Peyer's patch (tissue), 4 donors: ENCODE measurements at regions not wholly inside any gene's neighbourhood (a gene's known extent, or its start where the extent isn't known, plus 50 kb on each side); places are given as distances from the start of the nearest gene placed in this dataset.

ENCODE experiments used
- CTCF ChIP-seq, 6 experiments: fragments of 450-650 bp in 4 of 6; fragments of 200-600 bp in 2 of 6; sonication (generic) in 1 of 6; IDR thresholded peaks; one replicate each; pipeline ENCODE4 v1.5.1; 2017 to 2019; ENCODE audit warnings: antibody characterized with exemption in 6 of 6, mild to moderate bottlenecking in 3 of 6, moderate library complexity in 1 of 6
- POLR2A ChIP-seq, 2 donors: fragments of 450-650 bp; IDR thresholded peaks; one replicate each; pipeline ENCODE4 v1.5.1; 2017; ENCODE audit warnings: antibody characterized with exemption in 2 of 2, mild to moderate bottlenecking in 2 of 2, moderate library complexity in 2 of 2

- TF ChIP-seq CTCF (IDR thresholded peaks at IDR 0.05) (peak; percentile 13 to 40 (median 27)), POLR2A (IDR thresholded peaks at IDR 0.05) (peak; percentile 72 to 82)
Observed at GRCh38 chr13:99087098-99087953, 109.5 kb upstream of the DOCK9 start.
